ENCODE measurements at regions not wholly inside any gene's neighbourhood (a gene's known extent, or its start where the extent isn't known, plus 50 kb on each side); places are given as distances from the start of the nearest gene placed in this dataset.

- Histone ChIP-seq H3K36me3 (ENCODE audit: control insufficient read depth in 2 of 2, insufficient read depth in 2 of 2, low read length in 1 of 2) (no peaks in the 10 kb centered on the region), H3K79me2 (ENCODE audit: control insufficient read depth, insufficient read depth, low read length) (no peaks in the 10 kb centered on the region), H3K27ac (ENCODE audit: control insufficient read depth, insufficient read depth) (no peak overlapping the region), H3K4me3 (no peak overlapping the region), H3K27me3 (replicated peaks in 1 of 2; ENCODE audit: control insufficient read depth in 2 of 2, insufficient read depth in 2 of 2, low read length in 1 of 2) (no peaks in the 10 kb centered on the region), H2AFZ (ENCODE audit: control insufficient read depth, low read depth, low read length) (no peak overlapping the region), H3K9me3 (replicated peaks; ENCODE audit: control insufficient read depth, insufficient read depth, low read length) (no peaks in the 10 kb centered on the region), H3K9ac (ENCODE audit: control insufficient read depth, insufficient read depth, low read length) (no peak overlapping the region), H3K4me1 (ENCODE audit: control insufficient read depth, insufficient read depth, low read length) (no peaks in the 10 kb centered on the region), H4K20me1 (ENCODE audit: control insufficient read depth, insufficient read depth) (no peaks in the 10 kb centered on the region), H3K4me2 (ENCODE audit: control insufficient read depth, insufficient read depth) (no peak overlapping the region)
- ChIA-PET RAD21 (ENCODE audit: unreplicated experiment) (no interaction called here), SMC1A (ENCODE audit: uncharacterized antibody, unreplicated experiment) (no interaction called here), POLR2A (no interaction called here), CTCF (no interaction called here)
- ATAC-seq (no peak), FAIRE-seq (no peak), DNase-seq (ENCODE audit: low read depth, low spot score) (no peak)
- intact Hi-C loops (cut with micrococcal nuclease; ENCODE audit: unreplicated experiment) = no loop called here
- BruUV-seq (replicated peaks) = no TSS peak
- in situ Hi-C loops (cut with MboI) = no loop called here
- WGBS (ENCODE audit: insufficient coverage, insufficient replicate concordance, low lambda C conversion rate, missing lambda C conversion rate) = 22% methylated on average over 7 of the region's 7 CpGs
- no peak for TF ChIP-seq PKNOX1 (IDR thresholded peaks at IDR 0.05)
- TF ChIP-seq ZBTB11 (CRISPR knock-in tag; IDR thresholded peaks at IDR 0.05) = no peak
- no peak for TF ChIP-seq PAX8 (IDR thresholded peaks at IDR 0.05)
- no peak for TF ChIP-seq IKZF1 (conservative IDR thresholded peaks at IDR 0.05)
- TF ChIP-seq KDM1A (IDR thresholded peaks at IDR 0.05; ENCODE audit: borderline replicate concordance) = no peak
- no peak for TF ChIP-seq ZBTB33 (IDR thresholded peaks at IDR 0.05)
- no peak for TF ChIP-seq HCFC1 (IDR thresholded peaks at IDR 0.05; ENCODE audit: low read length)
- no peak for TF ChIP-seq ZBED1 (IDR thresholded peaks at IDR 0.05; ENCODE audit: borderline replicate concordance)
- TF ChIP-seq GATAD2B (conservative IDR thresholded peaks at IDR 0.05; ENCODE audit: low read depth) = no peak
- no peak for TF ChIP-seq EP300 (IDR thresholded peaks at IDR 0.05; ENCODE audit: borderline replicate concordance in 1 of 2, control insufficient read depth in 1 of 2, low read depth in 2 of 2, low read length in 2 of 2)
- TF ChIP-seq PRDM15 (CRISPR knock-in tag; IDR thresholded peaks at IDR 0.05) = no peak
- TF ChIP-seq POLR2AphosphoS2 (IDR thresholded peaks at IDR 0.05; ENCODE audit: low read depth, low read length) = no peak
- no peak for TF ChIP-seq BHLHE40 (IDR thresholded peaks at IDR 0.05; ENCODE audit: borderline replicate concordance in 1 of 2, low read depth in 2 of 2, low read length in 1 of 2)
- TF ChIP-seq POLR2A (IDR thresholded peaks at IDR 0.05; ENCODE audit: low read depth, low read length) = no peak
Measured at GRCh38 chr12:126523891-126524290, 1458.7 kb downstream of the AACS start.
